SK-N-SH (cell line): ENCODE measurements at regions not wholly inside any gene's neighbourhood (a gene's known extent, or its start where the extent isn't known, plus 50 kb on each side); places are given as distances from the start of the nearest gene placed in this dataset.

ENCODE experiments used
- CTCF ChIA-PET: fragments of 300-600, 350-600 bp; formaldehyde crosslinking; extraction: SDS; loops from one replicate; lab custom pipeline; 2021; lab: Yijun Ruan, JAX
- POLR2A ChIA-PET: fragments of 350-600 bp; sonication (Branson Sonifier 250); formaldehyde crosslinking; extraction: SDS; loops from one replicate; lab custom pipeline; 2020; ENCODE audit warnings: antibody characterized with exemption, inconsistent platforms; lab: Yijun Ruan, JAX
- DNase-seq: peaks from one replicate; pipeline ENCODE4 v3.0.0; 2012
- H2AFZ ChIP-seq: fragments of 200-600 bp; sonication (generic); 2 replicates; pipeline ENCODE4 v1.8.1; 2016; ENCODE audit warnings: antibody characterized with exemption, mild to moderate bottlenecking, low read depth
- H3F3A ChIP-seq: fragments of 200-600 bp; sonication (generic); replicated peaks from 2 replicates; pipeline ENCODE3; 2016; ENCODE audit warnings: antibody characterized with exemption, mild to moderate bottlenecking; ENCODE audit not compliant: insufficient read depth
- H3K27ac ChIP-seq, 2 experiments: fragments of 200-500 bp in 1 of 2; fragments of 200-600 bp in 1 of 2; sonication (Bioruptor generic) in 1 of 2; sonication (generic), shearing (Covaris generic) in 1 of 2; 2 replicates each; pipeline versions ENCODE4 v1.5.1 to v1.6.1; 2014 to 2016; ENCODE audit warnings: low read depth in 2 of 2, inconsistent platforms in 1 of 2, low read length in 1 of 2, mild to moderate bottlenecking in 1 of 2, mixed read lengths in 1 of 2
- H3K27me3 ChIP-seq: fragments of 200-600 bp; sonication (generic), shearing (Covaris generic); 2 replicates; pipeline ENCODE4 v1.6.1; 2016; ENCODE audit warnings: mixed run types; ENCODE audit not compliant: insufficient read depth
- H3K36me3 ChIP-seq, 2 experiments: fragments of 200-500 bp in 1 of 2; fragments of 200-600 bp in 1 of 2; sonication (Bioruptor generic) in 1 of 2; sonication (generic) in 1 of 2; replicated peaks in 1 of 2; 2 replicates each; pipeline versions ENCODE3 to v1.5.1; 2014 to 2016; ENCODE audit warnings: low read length in 1 of 2, mild to moderate bottlenecking in 1 of 2; ENCODE audit not compliant: insufficient read depth in 2 of 2, control insufficient read depth in 1 of 2
- H3K4me1 ChIP-seq, 2 experiments: fragments of 200-500 bp in 1 of 2; fragments of 200-600 bp in 1 of 2; sonication (Bioruptor generic) in 1 of 2; sonication (generic), shearing (Covaris generic) in 1 of 2; 2 replicates each; pipeline versions ENCODE4 v1.5.1 to v1.6.1; 2014 to 2016; ENCODE audit warnings: low read depth in 1 of 2, low read length in 1 of 2, mixed run types in 1 of 2; ENCODE audit not compliant: insufficient read depth in 2 of 2, control insufficient read depth in 1 of 2
- H3K4me2 ChIP-seq: fragments of 200-600 bp; sonication (generic), shearing (Covaris generic); 2 replicates; pipeline ENCODE4 v1.6.1; 2017; ENCODE audit warnings: mixed run types
- H3K4me3 ChIP-seq, 2 experiments: fragments of 200-500 bp in 1 of 2; fragments of 200-600 bp in 1 of 2; sonication (Bioruptor generic) in 1 of 2; sonication (generic), shearing (Covaris generic) in 1 of 2; 2 replicates each; pipeline versions ENCODE4 v1.5.1 to v1.8.1; 2014 to 2016; ENCODE audit warnings: low read depth in 2 of 2, inconsistent platforms in 1 of 2, low read length in 1 of 2, mild to moderate bottlenecking in 1 of 2, mixed read lengths in 1 of 2, moderate library complexity in 1 of 2
- H3K79me2 ChIP-seq: fragments of 200-600 bp; sonication (generic); 2 replicates; pipeline ENCODE4 v1.8.1; 2017; ENCODE audit warnings: mild to moderate bottlenecking; ENCODE audit not compliant: insufficient read depth
- H3K9ac ChIP-seq: fragments of 200-600 bp; sonication (generic); 2 replicates; pipeline ENCODE4 v1.6.1; 2017; ENCODE audit warnings: mixed run types
- H3K9me2 ChIP-seq: fragments of 200-600 bp; sonication (generic); 2 replicates; pipeline ENCODE4 v1.6.1; 2017; ENCODE audit warnings: mixed run types
- H3K9me3 ChIP-seq: fragments of 200-600 bp; sonication (generic); 2 replicates; pipeline ENCODE4 v1.6.1; 2017; ENCODE audit warnings: mixed run types, mild to moderate bottlenecking, moderate library complexity
- H4K20me1 ChIP-seq: fragments of 200-600 bp; sonication (generic); 2 replicates; pipeline ENCODE4 v1.6.1; 2017; ENCODE audit warnings: mild to moderate bottlenecking, mixed run types; ENCODE audit not compliant: insufficient read depth
- ELF1 ChIP-seq: IDR thresholded peaks from 2 replicates; pipeline ENCODE4 v1.4.0; 2012
- EZH2phosphoT487 ChIP-seq: fragments of 200-600 bp; sonication (generic); IDR thresholded peaks from 2 replicates; pipeline ENCODE4 v1.6.1; 2017; ENCODE audit warnings: low read depth, mixed run types, mild to moderate bottlenecking, antibody characterized with exemption, moderate library complexity, borderline replicate concordance
- JUND ChIP-seq: IDR thresholded peaks from 2 replicates; pipeline ENCODE4 v1.4.0; 2012
- MXI1 ChIP-seq: IDR thresholded peaks from 2 replicates; pipeline ENCODE4 v1.6.1; 2012; ENCODE audit warnings: mild to moderate bottlenecking, low read depth, low read length, improper control_type of control experiment
- RFX5 ChIP-seq: IDR thresholded peaks from 2 replicates; pipeline ENCODE4 v1.6.1; 2012; ENCODE audit warnings: mild to moderate bottlenecking, improper control_type of control experiment, low read length
- RXRA ChIP-seq: IDR thresholded peaks from 2 replicates; pipeline ENCODE4 v1.4.0; 2012; ENCODE audit warnings: low read depth, mild to moderate bottlenecking, borderline replicate concordance
- SMC3 ChIP-seq: IDR thresholded peaks from 2 replicates; pipeline ENCODE4 v1.6.1; 2012; ENCODE audit warnings: low read depth, low read length, improper control_type of control experiment
- WGBS: methylation state at CpG from one replicate; pipeline ENCODE4 v1.1.6; 2017; ENCODE audit warnings: low lambda C conversion rate; 5-methylcytosine and 5-hydroxymethylcytosine counted together
- TF ChIP-seq, protein P1 (sequence below): IDR thresholded peaks from 2 replicates; pipeline ENCODE4 v1.6.1; 2012; ENCODE audit warnings: mild to moderate bottlenecking, low read depth, low read length, moderate library complexity
- TF ChIP-seq, protein P2 (sequence below): IDR thresholded peaks from 2 replicates; pipeline ENCODE4 v1.4.0; 2012; ENCODE audit warnings: low read depth, borderline replicate concordance
- TF ChIP-seq, protein P3 (sequence below): fragments of 200-600 bp; sonication (generic); IDR thresholded peaks from 2 replicates; pipeline ENCODE4 v1.6.1; 2017; ENCODE audit warnings: antibody characterized with exemption, mild to moderate bottlenecking, moderate library complexity
- TF ChIP-seq, protein P4 (sequence below): fragments of 150-350 bp; IDR thresholded peaks from 2 replicates; pipeline ENCODE4 v1.6.1; 2017; ENCODE audit warnings: antibody characterized with exemption, low read length, low read depth, borderline replicate concordance

DNA sequence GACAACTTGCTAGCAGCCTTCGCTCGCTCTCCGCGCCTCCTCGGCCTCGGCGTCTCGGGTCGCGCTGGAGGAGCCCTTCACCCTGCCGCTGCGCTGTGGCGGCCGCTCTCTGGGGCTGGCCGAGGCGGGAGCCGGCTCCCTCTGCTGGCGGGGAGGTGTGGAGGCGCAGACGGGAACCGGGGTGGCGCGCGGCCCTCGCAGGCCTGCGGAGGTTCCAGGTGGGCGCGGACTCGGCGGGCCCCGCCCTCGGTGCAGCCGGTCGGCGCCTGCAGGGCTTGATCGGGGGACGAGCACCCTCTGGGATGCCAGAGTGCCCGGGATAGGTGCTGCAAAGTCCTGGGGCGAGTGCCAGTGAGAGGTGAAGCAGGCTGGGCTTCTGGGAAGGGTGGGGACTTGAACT lies 989.9 kb downstream of the ROBO2 start:
- H3K4me3 ChIP-seq: no peak overlapping the region
- no peak overlapping the region for H3K4me2 ChIP-seq
- CTCF ChIA-PET: no interaction called here
- H4K20me1 ChIP-seq: no peaks in the 10 kb centered on the region
- H3K79me2 ChIP-seq: no peaks in the 10 kb centered on the region
- H3F3A ChIP-seq: no peaks in the 10 kb centered on the region
- H3K9ac ChIP-seq: no peak overlapping the region
- H3K4me1 ChIP-seq: no peaks in the 10 kb centered on the region
- no peaks in the 10 kb centered on the region for H3K9me3 ChIP-seq
- no peaks in the 10 kb centered on the region for H3K36me3 ChIP-seq
- POLR2A ChIA-PET: no interaction called here
- no peak overlapping the region for H3K27ac ChIP-seq
- TF ChIP-seq, protein P1, sequence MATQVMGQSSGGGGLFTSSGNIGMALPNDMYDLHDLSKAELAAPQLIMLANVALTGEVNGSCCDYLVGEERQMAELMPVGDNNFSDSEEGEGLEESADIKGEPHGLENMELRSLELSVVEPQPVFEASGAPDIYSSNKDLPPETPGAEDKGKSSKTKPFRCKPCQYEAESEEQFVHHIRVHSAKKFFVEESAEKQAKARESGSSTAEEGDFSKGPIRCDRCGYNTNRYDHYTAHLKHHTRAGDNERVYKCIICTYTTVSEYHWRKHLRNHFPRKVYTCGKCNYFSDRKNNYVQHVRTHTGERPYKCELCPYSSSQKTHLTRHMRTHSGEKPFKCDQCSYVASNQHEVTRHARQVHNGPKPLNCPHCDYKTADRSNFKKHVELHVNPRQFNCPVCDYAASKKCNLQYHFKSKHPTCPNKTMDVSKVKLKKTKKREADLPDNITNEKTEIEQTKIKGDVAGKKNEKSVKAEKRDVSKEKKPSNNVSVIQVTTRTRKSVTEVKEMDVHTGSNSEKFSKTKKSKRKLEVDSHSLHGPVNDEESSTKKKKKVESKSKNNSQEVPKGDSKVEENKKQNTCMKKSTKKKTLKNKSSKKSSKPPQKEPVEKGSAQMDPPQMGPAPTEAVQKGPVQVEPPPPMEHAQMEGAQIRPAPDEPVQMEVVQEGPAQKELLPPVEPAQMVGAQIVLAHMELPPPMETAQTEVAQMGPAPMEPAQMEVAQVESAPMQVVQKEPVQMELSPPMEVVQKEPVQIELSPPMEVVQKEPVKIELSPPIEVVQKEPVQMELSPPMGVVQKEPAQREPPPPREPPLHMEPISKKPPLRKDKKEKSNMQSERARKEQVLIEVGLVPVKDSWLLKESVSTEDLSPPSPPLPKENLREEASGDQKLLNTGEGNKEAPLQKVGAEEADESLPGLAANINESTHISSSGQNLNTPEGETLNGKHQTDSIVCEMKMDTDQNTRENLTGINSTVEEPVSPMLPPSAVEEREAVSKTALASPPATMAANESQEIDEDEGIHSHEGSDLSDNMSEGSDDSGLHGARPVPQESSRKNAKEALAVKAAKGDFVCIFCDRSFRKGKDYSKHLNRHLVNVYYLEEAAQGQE: no peak
- TF ChIP-seq, protein P2, sequence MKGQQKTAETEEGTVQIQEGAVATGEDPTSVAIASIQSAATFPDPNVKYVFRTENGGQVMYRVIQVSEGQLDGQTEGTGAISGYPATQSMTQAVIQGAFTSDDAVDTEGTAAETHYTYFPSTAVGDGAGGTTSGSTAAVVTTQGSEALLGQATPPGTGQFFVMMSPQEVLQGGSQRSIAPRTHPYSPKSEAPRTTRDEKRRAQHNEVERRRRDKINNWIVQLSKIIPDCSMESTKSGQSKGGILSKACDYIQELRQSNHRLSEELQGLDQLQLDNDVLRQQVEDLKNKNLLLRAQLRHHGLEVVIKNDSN: no peak
- no peak for TF ChIP-seq RXRA
- no peak for TF ChIP-seq SMC3
- no peak for TF ChIP-seq MXI1
- TF ChIP-seq, protein P3, sequence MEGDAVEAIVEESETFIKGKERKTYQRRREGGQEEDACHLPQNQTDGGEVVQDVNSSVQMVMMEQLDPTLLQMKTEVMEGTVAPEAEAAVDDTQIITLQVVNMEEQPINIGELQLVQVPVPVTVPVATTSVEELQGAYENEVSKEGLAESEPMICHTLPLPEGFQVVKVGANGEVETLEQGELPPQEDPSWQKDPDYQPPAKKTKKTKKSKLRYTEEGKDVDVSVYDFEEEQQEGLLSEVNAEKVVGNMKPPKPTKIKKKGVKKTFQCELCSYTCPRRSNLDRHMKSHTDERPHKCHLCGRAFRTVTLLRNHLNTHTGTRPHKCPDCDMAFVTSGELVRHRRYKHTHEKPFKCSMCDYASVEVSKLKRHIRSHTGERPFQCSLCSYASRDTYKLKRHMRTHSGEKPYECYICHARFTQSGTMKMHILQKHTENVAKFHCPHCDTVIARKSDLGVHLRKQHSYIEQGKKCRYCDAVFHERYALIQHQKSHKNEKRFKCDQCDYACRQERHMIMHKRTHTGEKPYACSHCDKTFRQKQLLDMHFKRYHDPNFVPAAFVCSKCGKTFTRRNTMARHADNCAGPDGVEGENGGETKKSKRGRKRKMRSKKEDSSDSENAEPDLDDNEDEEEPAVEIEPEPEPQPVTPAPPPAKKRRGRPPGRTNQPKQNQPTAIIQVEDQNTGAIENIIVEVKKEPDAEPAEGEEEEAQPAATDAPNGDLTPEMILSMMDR: no peak
- TF ChIP-seq, protein P4, sequence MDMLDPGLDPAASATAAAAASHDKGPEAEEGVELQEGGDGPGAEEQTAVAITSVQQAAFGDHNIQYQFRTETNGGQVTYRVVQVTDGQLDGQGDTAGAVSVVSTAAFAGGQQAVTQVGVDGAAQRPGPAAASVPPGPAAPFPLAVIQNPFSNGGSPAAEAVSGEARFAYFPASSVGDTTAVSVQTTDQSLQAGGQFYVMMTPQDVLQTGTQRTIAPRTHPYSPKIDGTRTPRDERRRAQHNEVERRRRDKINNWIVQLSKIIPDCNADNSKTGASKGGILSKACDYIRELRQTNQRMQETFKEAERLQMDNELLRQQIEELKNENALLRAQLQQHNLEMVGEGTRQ: no peak
- TF ChIP-seq ELF1: no peak
- TF ChIP-seq EZH2phosphoT487: no peak
- no peak for TF ChIP-seq RFX5
- TF ChIP-seq JUND: no peak
- no peaks in the 10 kb centered on the region for H3K27me3 ChIP-seq
- WGBS: 79% methylated on average over 18 of the region's 39 CpGs
- no peaks in the 10 kb centered on the region; the same call in 1 of the 2 replicates for H3K9me2 ChIP-seq
- H2AFZ ChIP-seq: no peak overlapping the region
- DNase-seq: no peak
